ENCODE measurements at regions not wholly inside any gene's neighbourhood (a gene's known extent, or its start where the extent isn't known, plus 50 kb on each side); places are given as distances from the start of the nearest gene placed in this dataset.
A peak's percentile ranks its signal among the peaks of the same experiment; 100 is the strongest.
"Not testable (repeated sequence)": the region's sequence is repeated elsewhere in the genome, so short reads cannot be mapped to it uniquely, and the experiment has no call there.

- no peak for DNase-seq
These were observed 330.1 kb downstream of the PAPSS1 start for GRCh38 chr4:107389965-107390364.

- no peak for DNase-seq
These were observed 331.2 kb downstream of the PAPSS1 start for GRCh38 chr4:107388736-107389274.

GRCh38 chr4:107380836-107381438 lies 339.1 kb downstream of the PAPSS1 start:
- peak; percentile 56 for DNase-seq

- DNase-seq = peak; percentile 9
These were observed 339.8 kb downstream of the PAPSS1 start for GRCh38 chr4:107380190-107380589.

- DNase-seq = peak; percentile 3
These were observed 340.8 kb downstream of the PAPSS1 start for GRCh38 chr4:107379054-107379869.

- DNase-seq = no peak
These were observed 340.2 kb upstream of the DKK2 start for GRCh38 chr4:107376293-107376692.

- DNase-seq = no peak
These were observed 330.8 kb upstream of the DKK2 start for GRCh38 chr4:107366900-107367299.

GRCh38 chr4:107366016-107366735 lies 330.1 kb upstream of the DKK2 start:
- DNase-seq = no peak

- DNase-seq = no peak
These were observed 327.0 kb upstream of the DKK2 start for GRCh38 chr4:107363125-107363524.

- no peak for DNase-seq
These were observed 323.1 kb upstream of the DKK2 start for GRCh38 chr4:107359208-107359607.

GRCh38 chr4:107354304-107354703 lies 318.2 kb upstream of the DKK2 start:
- DNase-seq = peak; percentile 76

GRCh38 chr4:107351196-107351595 lies 315.1 kb upstream of the DKK2 start:
- no peak for DNase-seq

GRCh38 chr4:107349732-107350131 lies 313.6 kb upstream of the DKK2 start:
- no peak for DNase-seq

GRCh38 chr4:107349266-107349665 lies 313.2 kb upstream of the DKK2 start:
- DNase-seq = no peak

- DNase-seq = no peak
These were observed 312.3 kb upstream of the DKK2 start for GRCh38 chr4:107348188-107349050.

- no peak for DNase-seq
These were observed 297.4 kb upstream of the DKK2 start for GRCh38 chr4:107333518-107333917.

GRCh38 chr4:107332656-107333055 lies 296.5 kb upstream of the DKK2 start:
- DNase-seq = not testable (repeated sequence)

- DNase-seq = no peak
These were observed 294.8 kb upstream of the DKK2 start for GRCh38 chr4:107330916-107331315.

- DNase-seq = no peak
These were observed 283.3 kb upstream of the DKK2 start for GRCh38 chr4:107319386-107319785.

- DNase-seq = no peak
These were observed 282.0 kb upstream of the DKK2 start for GRCh38 chr4:107318078-107318477.

GRCh38 chr4:107317611-107318010 lies 281.5 kb upstream of the DKK2 start:
- DNase-seq = no peak

- no peak for DNase-seq
These were observed 279.5 kb upstream of the DKK2 start for GRCh38 chr4:107315584-107315983.

- no peak for DNase-seq
These were observed 278.0 kb upstream of the DKK2 start for GRCh38 chr4:107314156-107314555.
